Caco-2 (cell line): ENCODE measurements at regions not wholly inside any gene's neighbourhood (a gene's known extent, or its start where the extent isn't known, plus 50 kb on each side); places are given as distances from the start of the nearest gene placed in this dataset.

Experiments used
- BruUV-seq: library from RNA; stranded (reverse); fragments of 400-500 nt; replicated peaks from 2 replicates; lab custom pipeline; 2021; lab: Mats Ljungman, UMichigan
- CTCF ChIA-PET: fragments of 300-600 bp; sonication (Branson Sonifier 250); formaldehyde crosslinking; loops from one replicate; lab custom pipeline; 2022; ENCODE audit warnings: antibody characterized with exemption; lab: Charles Lee
- POLR2A ChIA-PET: fragments of 300-600 bp; sonication (Branson Sonifier 250); formaldehyde crosslinking; loops from one replicate; lab custom pipeline; 2022; ENCODE audit warnings: antibody characterized with exemption; lab: Charles Lee
- DNase-seq, 2 experiments: peaks; one replicate each; pipeline versions ENCODE4 v3.0.0 to v3.0.0-alpha.2; 2020 to 2022
- H3K27me3 ChIP-seq: replicated peaks from 2 replicates; pipeline ENCODE4 v1.6.0; 2011; ENCODE audit warnings: low read length; ENCODE audit not compliant: control insufficient read depth, insufficient read depth
- H3K36me3 ChIP-seq: 2 replicates; pipeline ENCODE4 v1.5.1; 2011; ENCODE audit warnings: low read length; ENCODE audit not compliant: control insufficient read depth, insufficient read depth
- H3K4me1 ChIP-seq: fragments of 250-450 bp; sonication (Bioruptor Pico); 2 replicates; pipeline ENCODE4 v1.5.1; 2020; ENCODE audit warnings: mild to moderate bottlenecking
- H3K4me3 ChIP-seq: 2 replicates; pipeline ENCODE4 v1.5.1; 2011; ENCODE audit warnings: low read depth, mild to moderate bottlenecking, control low read depth, low read length
- H3K9me3 ChIP-seq: fragments of 250-450 bp; sonication (Bioruptor Pico); 2 replicates; pipeline ENCODE4 v1.5.1; 2020; ENCODE audit warnings: mild to moderate bottlenecking, moderate library complexity
- H3K27ac Mint-ChIP-seq: one replicate; pipeline ENCODE4 v1.8.0; 2022; ENCODE audit warnings: mixed read lengths; ENCODE audit not compliant: unreplicated experiment
- H3K27me3 Mint-ChIP-seq: one replicate; pipeline ENCODE4 v1.8.0; 2022; ENCODE audit warnings: mixed read lengths; ENCODE audit not compliant: insufficient read depth, unreplicated experiment
- H3K36me3 Mint-ChIP-seq: one replicate; pipeline ENCODE4 v1.8.0; 2022; ENCODE audit warnings: mild to moderate bottlenecking, mixed read lengths; ENCODE audit not compliant: insufficient read depth, unreplicated experiment
- H3K4me1 Mint-ChIP-seq: one replicate; pipeline ENCODE4 v1.8.0; 2022; ENCODE audit warnings: low read depth, mixed read lengths; ENCODE audit not compliant: unreplicated experiment
- H3K4me3 Mint-ChIP-seq: one replicate; pipeline ENCODE4 v1.8.0; 2022; ENCODE audit warnings: mild to moderate bottlenecking, moderate library complexity, mixed read lengths; ENCODE audit not compliant: unreplicated experiment
- H3K9me3 Mint-ChIP-seq: one replicate; pipeline ENCODE4 v1.8.0; 2022; ENCODE audit warnings: mixed read lengths; ENCODE audit not compliant: unreplicated experiment
- intact Hi-C: fragments of 100-400 bp; cut with micrococcal nuclease; formaldehyde crosslinking; loops from one replicate; pipeline ENCODE4 v1.10.0; 2022; ENCODE audit not compliant: unreplicated experiment
- TF ChIP-seq, protein P1 (sequence below), 2 experiments: fragments of 200-600 bp in 1 of 2; IDR thresholded peaks; 1 replicate in 1 of 2; 2 replicates in 1 of 2; pipeline versions ENCODE4 v1.5.1 to v1.8.0; 2011 to 2022; ENCODE audit warnings: antibody characterized with exemption in 1 of 2, control low read depth in 1 of 2, inconsistent platforms in 1 of 2, low read depth in 1 of 2, low read length in 1 of 2, mild to moderate bottlenecking in 1 of 2, moderate library complexity in 1 of 2; ENCODE audit not compliant: insufficient read depth in 1 of 2, severe bottlenecking in 1 of 2, unreplicated experiment in 1 of 2

- Mint-ChIP-seq H3K36me3 (peaks cover 5% of the 10 kb centered on the region), H3K9me3 (peaks cover 28% of the 10 kb centered on the region), H3K27ac (no peak overlapping the region), H3K4me3 (no peak overlapping the region), H3K4me1 (peaks cover 9% of the 10 kb centered on the region), H3K27me3 (no peaks in the 10 kb centered on the region)
- Histone ChIP-seq H3K27me3 (no peaks in the 10 kb centered on the region), H3K36me3 (no peaks in the 10 kb centered on the region), H3K9me3 (no peaks in the 10 kb centered on the region), H3K4me3 (no peak overlapping the region), H3K4me1 (0 out of 2 replicates have a peak, but pooled peaks cover 3% of the 10 kb centered on the region)
- CTCF ChIA-PET: no interaction called here
- TF ChIP-seq, protein P1, sequence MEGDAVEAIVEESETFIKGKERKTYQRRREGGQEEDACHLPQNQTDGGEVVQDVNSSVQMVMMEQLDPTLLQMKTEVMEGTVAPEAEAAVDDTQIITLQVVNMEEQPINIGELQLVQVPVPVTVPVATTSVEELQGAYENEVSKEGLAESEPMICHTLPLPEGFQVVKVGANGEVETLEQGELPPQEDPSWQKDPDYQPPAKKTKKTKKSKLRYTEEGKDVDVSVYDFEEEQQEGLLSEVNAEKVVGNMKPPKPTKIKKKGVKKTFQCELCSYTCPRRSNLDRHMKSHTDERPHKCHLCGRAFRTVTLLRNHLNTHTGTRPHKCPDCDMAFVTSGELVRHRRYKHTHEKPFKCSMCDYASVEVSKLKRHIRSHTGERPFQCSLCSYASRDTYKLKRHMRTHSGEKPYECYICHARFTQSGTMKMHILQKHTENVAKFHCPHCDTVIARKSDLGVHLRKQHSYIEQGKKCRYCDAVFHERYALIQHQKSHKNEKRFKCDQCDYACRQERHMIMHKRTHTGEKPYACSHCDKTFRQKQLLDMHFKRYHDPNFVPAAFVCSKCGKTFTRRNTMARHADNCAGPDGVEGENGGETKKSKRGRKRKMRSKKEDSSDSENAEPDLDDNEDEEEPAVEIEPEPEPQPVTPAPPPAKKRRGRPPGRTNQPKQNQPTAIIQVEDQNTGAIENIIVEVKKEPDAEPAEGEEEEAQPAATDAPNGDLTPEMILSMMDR (IDR thresholded peaks at IDR 0.05; ENCODE audit: insufficient read depth in 1 of 2, low read depth in 1 of 2, low read length in 1 of 2, severe bottlenecking in 1 of 2, unreplicated experiment in 1 of 2): no peak
- DNase-seq: no peak
- no TSS peak for BruUV-seq
- POLR2A ChIA-PET: no interaction called here
- intact Hi-C loops: no loop called here
These were observed 438.3 kb downstream of the CD109 start for GRCh38 chr6:74134327-74134726.

- TF ChIP-seq, protein P1 (IDR thresholded peaks at IDR 0.05; ENCODE audit: insufficient read depth in 1 of 2, low read depth in 1 of 2, low read length in 1 of 2, severe bottlenecking in 1 of 2, unreplicated experiment in 1 of 2): no peak
- Mint-ChIP-seq H3K4me3 (no peak overlapping the region), H3K9me3 (peaks cover 28% of the 10 kb centered on the region), H3K27me3 (no peaks in the 10 kb centered on the region), H3K36me3 (peaks cover 5% of the 10 kb centered on the region), H3K27ac (no peak overlapping the region), H3K4me1 (peaks cover 6% of the 10 kb centered on the region)
- CTCF ChIA-PET: no interaction called here
- no peak overlapping the region for H3K4me3 ChIP-seq
- no peaks in the 10 kb centered on the region for H3K27me3 ChIP-seq
- no peaks in the 10 kb centered on the region for H3K4me1 ChIP-seq
- H3K36me3 ChIP-seq: no peaks in the 10 kb centered on the region
- no TSS peak for BruUV-seq
- POLR2A ChIA-PET: no interaction called here
- H3K9me3 ChIP-seq: no peaks in the 10 kb centered on the region
- DNase-seq: no peak
- intact Hi-C loops: no loop called here
These were observed 437.1 kb downstream of the CD109 start for GRCh38 chr6:74133073-74133472.

DNA sequence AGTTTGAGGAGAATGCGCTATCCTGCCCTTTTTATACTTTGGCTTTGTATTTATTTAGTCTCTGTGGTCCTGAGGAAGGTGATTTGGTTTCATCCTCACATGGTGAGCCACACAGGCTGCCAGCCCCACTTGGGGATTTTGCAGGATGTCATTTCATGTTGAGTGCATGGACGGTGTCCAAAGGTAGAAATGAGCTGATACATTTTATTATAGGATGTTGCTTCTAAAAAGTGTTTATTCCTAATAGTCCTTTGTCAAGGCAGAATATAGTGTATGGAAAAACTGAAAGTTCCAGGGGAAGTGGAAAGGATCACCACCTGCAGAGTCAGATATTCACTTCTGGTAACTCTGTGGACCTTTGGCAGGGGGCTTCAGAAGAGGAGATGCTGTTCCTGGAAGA is 434.6 kb downstream of the CD109 start:
- POLR2A ChIA-PET: no interaction called here
- TF ChIP-seq, protein P1 (IDR thresholded peaks at IDR 0.05; ENCODE audit: insufficient read depth in 1 of 2, low read depth in 1 of 2, low read length in 1 of 2, severe bottlenecking in 1 of 2, unreplicated experiment in 1 of 2): no peak

More for the DNA sequence above, 434.6 kb downstream of the CD109 start:
- H3K27me3 ChIP-seq: no peaks in the 10 kb centered on the region
- H3K36me3 Mint-ChIP-seq: no peaks in the 10 kb centered on the region
- no peaks in the 10 kb centered on the region for H3K9me3 ChIP-seq
- no peaks in the 10 kb centered on the region for H3K4me1 Mint-ChIP-seq
- CTCF ChIA-PET: no interaction called here
- no peak for DNase-seq
- no peak overlapping the region for H3K27ac Mint-ChIP-seq
- intact Hi-C loops: no loop called here
- H3K4me1 ChIP-seq: no peaks in the 10 kb centered on the region
- no peak overlapping the region for H3K4me3 ChIP-seq
- peaks cover 15% of the 10 kb centered on the region for H3K9me3 Mint-ChIP-seq
- no peak overlapping the region for H3K4me3 Mint-ChIP-seq
- H3K27me3 Mint-ChIP-seq: no peaks in the 10 kb centered on the region
- BruUV-seq: no TSS peak
- no peaks in the 10 kb centered on the region for H3K36me3 ChIP-seq
